ENCODE measurements at regions not wholly inside any gene's neighbourhood (a gene's known extent, or its start where the extent isn't known, plus 50 kb on each side); places are given as distances from the start of the nearest gene placed in this dataset.
A peak's percentile ranks its signal among the peaks of the same experiment; 100 is the strongest.
"Not testable (repeated sequence)": the region's sequence is repeated elsewhere in the genome, so short reads cannot be mapped to it uniquely, and the experiment has no call there.

GRCh38 chr13:50130123-50130946, 115.1 kb downstream of the KCNRG start:
- peak; percentile 61 for DNase-seq (ENCODE audit: low read depth)

- DNase-seq (ENCODE audit: low read depth), result no peak
Measured at GRCh38 chr13:50131920-50132903, 117.0 kb downstream of the KCNRG start.

GRCh38 chr13:50132904-50133357, 117.7 kb downstream of the KCNRG start:
- DNase-seq (ENCODE audit: low read depth), result no peak

- no peak for DNase-seq (ENCODE audit: low read depth)
Measured at GRCh38 chr13:50133358-50133953, 118.2 kb downstream of the KCNRG start.

- DNase-seq (ENCODE audit: low read depth), result no peak
Measured at GRCh38 chr13:50136226-50136625, 121.0 kb downstream of the KCNRG start.

- no peak for DNase-seq (ENCODE audit: low read depth)
Measured at GRCh38 chr13:50136678-50137077, 121.4 kb downstream of the KCNRG start.

GRCh38 chr13:50139435-50139934, 124.2 kb downstream of the KCNRG start:
- not testable (repeated sequence) for DNase-seq (ENCODE audit: low read depth)

GRCh38 chr13:50140153-50140552, 124.9 kb downstream of the KCNRG start:
- DNase-seq (ENCODE audit: low read depth), result no peak

GRCh38 chr13:50140581-50141374, 125.5 kb downstream of the KCNRG start:
- no peak for DNase-seq (ENCODE audit: low read depth)

- no peak for DNase-seq (ENCODE audit: low read depth)
Measured at GRCh38 chr13:50141375-50141975, 126.2 kb downstream of the KCNRG start.

GRCh38 chr13:50144246-50145160, 129.3 kb downstream of the KCNRG start:
- DNase-seq (ENCODE audit: low read depth), result no peak

- no peak for DNase-seq (ENCODE audit: low read depth)
Measured at GRCh38 chr13:50149214-50149613, 134.0 kb downstream of the KCNRG start.

- DNase-seq (ENCODE audit: low read depth), result no peak
Measured at GRCh38 chr13:50149932-50150331, 134.7 kb downstream of the KCNRG start.

- DNase-seq (ENCODE audit: low read depth), result no peak
Measured at GRCh38 chr13:50152224-50152623, 137.0 kb downstream of the KCNRG start.

- DNase-seq (ENCODE audit: low read depth), result no peak
Measured at GRCh38 chr13:50152655-50153309, 137.5 kb downstream of the KCNRG start.

- DNase-seq (ENCODE audit: low read depth), result no peak
Measured at GRCh38 chr13:50153401-50153800, 138.2 kb downstream of the KCNRG start.

GRCh38 chr13:50153876-50154275, 138.6 kb downstream of the KCNRG start:
- no peak for DNase-seq (ENCODE audit: low read depth)

GRCh38 chr13:50154697-50155096, 139.5 kb downstream of the KCNRG start:
- no peak for DNase-seq (ENCODE audit: low read depth)

- DNase-seq (ENCODE audit: low read depth), result peak; percentile 34
Measured at GRCh38 chr13:50156140-50156539, 140.9 kb downstream of the KCNRG start.

Measured in ELR (cell line).